Left kidney (tissue), 1 donor: ENCODE measurements at regions not wholly inside any gene's neighbourhood (a gene's known extent, or its start where the extent isn't known, plus 50 kb on each side); places are given as distances from the start of the nearest gene placed in this dataset.

Source experiments
- DNase-seq: peaks from one replicate; pipeline ENCODE4 v3.0.0-alpha.2; 2013

DNA sequence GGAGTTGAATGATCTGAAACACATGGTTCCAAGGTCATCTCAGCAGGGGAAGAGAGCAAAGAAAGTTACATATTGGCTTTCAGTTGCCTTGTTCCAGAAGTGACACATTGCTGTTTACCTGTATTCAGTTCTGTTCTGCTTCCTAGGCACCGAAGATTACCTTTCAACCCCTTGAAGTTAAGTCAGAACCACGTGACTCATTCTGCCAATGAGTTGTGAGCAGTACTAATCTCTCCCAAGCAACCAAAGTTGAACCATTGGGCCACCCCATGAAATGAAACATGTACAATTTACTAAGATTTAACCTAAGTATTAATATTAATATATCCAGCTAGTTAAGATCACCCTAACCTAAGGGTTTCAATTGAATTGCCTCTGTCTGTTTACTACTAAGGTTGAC, 439.2 kb upstream of the MAF start:
- DNase-seq, result no peak

DNA sequence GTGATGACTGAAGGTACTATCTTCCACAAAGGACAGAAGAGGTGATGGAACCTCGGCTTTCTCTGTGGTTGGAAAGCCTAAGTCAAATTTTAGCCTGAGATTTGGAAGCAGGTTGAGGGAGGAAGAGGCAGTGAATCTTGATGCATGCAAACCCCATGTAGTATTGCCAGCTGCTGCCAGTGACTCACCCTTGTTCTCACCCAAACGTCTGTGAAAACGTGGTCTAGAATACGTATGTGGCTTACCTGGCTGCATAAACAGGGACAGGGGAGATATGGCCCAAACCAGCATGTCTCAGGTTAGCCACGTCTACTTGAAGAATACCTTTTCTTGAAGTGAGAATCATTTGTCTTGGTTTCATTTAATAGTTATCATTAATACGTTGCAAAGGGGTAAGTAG, 438.0 kb upstream of the MAF start:
- DNase-seq, result no peak

DNA sequence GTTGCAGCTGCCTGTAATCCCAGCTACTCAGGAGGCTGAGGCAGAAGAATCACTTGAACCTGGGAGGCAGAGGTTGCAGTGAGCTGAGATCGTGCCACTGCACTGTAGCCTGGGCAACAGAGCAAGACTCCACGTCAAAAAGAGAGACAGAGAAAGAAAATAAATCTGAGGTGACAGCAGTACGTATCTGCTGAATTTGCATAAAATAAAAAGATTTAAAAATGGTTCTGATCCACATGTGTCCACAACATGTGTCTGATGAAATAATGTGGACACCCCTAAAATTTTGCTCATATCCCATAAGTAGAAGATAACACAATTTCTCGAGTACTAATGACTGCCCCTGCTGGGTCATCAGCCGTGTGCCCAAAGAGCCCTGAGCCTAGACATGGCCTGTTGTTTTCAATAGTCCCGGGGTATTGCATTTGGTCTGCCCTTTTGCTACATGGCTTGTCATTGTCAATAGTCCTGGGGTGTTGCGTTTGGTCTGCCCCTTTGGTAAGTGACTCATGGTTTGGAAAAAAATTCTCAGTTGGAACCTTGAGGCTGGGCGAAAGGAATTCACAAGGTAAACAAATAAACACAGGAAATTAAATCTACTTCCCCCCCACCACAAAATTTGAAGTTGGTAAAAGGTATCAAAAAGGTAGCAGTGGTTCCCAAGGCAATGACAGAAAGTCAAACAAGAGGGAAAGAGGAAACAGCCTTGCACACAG, 434.6 kb upstream of the MAF start:
- DNase-seq, result no peak

DNA sequence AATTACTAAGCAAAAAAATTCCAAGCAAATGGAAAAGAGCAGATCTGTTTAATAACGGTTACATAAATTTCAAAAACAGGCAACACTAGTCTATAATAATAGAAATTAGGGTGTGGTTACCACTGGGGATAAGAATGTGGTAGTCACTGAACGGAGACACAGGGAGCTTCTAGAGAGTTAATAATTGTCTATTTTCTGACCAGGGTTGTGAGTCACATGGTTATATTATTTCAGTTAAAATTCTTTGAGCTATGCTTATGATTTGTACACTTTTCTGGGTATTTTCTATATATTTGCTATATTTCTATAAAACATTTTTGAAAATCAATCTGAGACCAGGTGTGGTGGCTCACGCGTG, 433.9 kb upstream of the MAF start:
- DNase-seq, result no peak

DNA sequence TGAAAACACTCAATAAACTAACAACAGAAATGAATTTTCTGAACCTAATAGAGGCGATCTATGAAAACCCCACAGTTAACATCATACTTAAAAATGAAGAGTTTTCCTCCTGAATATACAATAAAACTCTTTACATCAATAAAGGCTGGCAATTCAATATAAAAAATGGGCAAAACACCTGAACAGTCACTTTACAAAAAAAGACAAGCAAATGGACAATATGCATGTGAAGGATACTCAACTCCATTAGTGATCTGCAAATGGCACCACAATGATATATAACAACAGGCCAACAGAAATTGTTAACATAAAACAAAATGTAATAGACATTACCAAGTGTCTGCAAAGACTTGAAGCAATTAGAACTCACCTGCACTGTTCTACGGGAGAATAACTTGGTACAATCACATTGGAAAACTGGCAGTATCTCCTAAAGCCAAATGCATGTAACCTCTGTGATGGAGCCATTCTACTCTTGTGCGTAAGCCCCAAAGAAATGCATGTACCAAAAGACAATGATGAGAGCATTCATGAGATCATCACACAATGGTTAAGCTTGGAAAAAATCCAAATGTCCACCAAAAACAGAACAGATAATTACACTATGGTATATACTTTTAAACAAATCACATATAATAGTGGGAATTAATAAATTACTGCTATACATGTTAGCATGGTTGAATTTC, 433.4 kb upstream of the MAF start:
- no peak for DNase-seq

DNA sequence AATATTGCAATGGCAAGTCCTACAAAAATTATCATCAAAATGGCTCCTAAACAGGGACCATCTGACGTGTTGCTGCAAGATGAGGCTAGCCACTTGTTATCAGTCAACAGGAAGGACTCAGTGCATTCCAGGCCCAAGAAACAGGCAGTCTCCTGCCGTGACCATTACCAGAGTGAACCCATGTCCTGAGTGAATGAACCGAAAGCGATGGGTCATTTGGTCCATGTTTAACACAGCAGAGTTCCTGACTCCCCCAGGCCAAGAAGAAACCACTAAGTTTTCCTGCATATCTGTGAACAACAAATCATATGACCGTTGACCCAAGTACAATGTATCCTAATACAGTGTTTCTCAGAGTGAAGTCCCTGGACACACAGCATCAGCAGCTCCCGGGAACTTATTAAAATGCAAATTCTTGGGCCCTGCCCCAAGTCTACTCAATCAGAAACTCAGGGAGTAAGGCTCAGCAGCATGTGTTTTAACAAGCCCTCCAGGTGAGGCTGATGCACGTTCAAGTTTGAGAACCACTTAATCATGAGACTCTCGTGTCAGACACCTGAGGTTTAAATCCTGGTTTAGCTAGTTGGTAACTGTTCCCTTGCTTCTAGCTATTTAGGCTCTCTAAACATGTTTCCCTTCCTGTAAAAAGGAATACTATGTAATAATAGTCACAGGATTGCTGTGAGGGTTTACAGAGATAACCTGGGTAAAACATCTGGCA, 429.4 kb upstream of the MAF start:
- no peak for DNase-seq

DNA sequence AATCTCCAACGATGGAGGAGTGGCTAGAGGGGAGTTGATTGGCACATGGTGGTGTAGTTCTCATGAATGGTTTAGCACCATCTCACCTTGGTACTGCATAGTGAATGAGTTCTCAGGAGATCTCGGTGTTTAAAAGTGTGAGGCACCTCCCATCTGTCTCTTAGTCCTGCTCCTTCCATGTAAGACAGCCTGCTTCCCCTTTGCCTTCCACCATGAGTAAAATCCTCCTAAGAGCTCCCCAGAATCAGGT, 428.8 kb upstream of the MAF start:
- no peak for DNase-seq

DNA sequence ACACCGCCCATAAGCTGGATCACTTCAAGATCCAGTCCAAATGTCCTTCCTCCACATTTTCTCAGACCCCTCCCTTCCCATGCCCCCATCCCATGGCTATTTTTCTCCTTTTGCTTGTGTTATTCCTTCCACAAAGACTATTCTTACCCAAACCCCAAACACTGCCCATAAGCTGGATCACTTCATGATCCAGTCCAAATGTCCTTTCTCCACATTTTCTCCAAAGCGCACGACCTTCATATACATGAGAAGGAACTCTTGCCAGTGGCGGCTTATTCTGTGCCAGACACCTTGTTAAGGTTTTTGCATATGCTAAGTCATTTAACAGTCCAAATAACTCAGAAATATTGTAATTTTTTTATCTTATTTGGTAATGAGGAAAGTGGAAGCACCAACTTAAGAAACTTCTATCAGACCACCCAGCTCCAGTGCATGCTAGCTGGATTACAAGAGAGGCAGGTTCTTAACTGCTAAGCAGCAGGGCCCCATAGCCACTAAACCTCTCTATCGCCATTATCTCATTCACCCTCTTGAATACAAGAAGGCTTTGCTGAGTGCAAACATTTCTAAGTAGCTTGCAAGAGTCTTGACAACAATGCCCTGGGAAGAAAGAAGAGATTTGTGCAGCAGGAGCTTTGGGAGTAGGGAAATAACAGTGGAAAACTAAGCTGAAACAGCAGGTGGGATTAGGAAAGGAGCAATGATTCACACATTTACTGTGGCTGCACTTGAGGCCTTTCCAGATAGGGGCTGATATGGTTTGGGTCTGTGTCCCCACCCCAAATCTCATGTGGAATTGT, 428.2 kb upstream of the MAF start:
- DNase-seq, result no peak

DNA sequence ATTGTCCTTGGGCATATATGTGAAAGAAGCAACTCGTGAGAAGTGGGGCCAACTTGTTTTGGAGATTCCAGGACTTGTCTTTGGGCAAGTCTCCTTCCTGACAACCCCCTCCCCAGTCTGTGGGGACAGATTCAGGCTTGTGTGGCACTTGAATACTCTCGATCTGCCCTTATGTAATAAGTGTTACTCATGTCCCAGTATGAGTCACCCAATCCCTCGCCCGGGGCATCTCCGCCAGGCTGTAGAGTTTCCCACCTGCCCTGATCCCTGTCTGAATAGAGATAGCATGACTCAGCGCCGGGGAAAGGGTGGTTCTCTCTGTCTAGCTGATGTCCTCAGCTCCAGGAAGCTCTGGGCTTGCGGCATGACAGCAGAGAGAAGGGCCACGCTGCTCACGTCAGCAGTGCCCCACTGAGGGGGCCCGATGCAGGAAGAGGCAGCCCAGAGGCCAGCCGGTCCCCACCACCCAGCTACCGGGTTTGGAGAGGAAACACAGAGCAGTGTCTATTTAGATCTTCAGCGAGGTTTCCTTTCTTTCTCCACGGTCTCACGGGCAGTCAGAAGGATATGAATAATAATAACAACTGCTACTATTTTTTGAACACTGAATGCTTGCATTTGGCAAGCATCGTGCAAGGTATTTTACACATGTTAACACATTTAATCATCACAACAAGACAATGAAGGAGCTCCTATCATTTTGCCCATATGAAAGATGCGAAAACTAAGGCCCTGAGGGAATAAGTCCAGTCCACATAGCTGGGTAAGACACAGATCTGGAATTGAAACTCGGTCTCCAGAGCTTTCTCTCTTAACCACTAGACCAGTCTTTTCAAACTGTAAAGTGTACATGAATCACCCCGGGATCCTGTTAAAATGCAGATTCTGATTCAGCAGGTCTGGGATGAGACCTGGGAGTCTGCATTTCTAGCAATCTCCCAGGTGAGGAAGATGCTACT, 426.7 kb upstream of the MAF start:
- DNase-seq, result no peak

DNA sequence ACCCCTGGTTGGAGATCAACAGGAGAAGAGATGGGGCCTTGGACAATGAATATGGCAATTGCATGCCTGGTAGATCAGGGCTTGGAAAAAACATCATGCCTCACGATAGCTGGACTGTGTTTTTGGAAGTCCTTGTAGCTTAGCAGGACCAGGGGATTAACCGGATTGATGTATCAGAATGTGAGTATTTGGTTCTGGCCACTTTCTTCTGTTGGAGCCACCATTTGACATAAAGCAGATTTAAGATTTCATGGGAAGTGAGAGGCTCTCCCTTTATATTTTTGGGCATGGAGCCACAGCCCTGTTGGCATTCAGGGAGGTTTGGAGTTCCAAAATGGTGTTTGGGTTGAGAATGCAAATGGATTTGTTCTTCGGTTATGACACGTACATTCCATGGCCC, 424.7 kb upstream of the MAF start:
- no peak for DNase-seq

DNA sequence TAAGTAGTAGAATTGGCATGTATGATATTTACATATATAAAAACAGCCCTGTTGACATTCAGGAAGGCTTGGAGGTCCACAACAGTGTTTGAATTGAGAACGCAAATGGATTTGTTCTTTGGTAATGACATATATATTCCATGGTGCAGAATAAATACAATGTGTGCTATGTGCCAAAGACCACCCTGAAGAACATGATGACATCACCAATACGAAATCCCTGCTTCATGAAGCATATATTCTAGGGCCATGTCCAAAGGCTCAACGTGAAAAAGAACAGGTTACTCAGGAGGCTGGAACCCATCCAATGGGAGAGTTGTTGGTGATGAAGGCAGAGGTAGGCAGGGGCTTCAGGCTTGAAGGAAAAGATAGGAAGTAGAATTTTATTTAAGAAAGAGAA, 423.9 kb upstream of the MAF start:
- DNase-seq, result no peak

DNA sequence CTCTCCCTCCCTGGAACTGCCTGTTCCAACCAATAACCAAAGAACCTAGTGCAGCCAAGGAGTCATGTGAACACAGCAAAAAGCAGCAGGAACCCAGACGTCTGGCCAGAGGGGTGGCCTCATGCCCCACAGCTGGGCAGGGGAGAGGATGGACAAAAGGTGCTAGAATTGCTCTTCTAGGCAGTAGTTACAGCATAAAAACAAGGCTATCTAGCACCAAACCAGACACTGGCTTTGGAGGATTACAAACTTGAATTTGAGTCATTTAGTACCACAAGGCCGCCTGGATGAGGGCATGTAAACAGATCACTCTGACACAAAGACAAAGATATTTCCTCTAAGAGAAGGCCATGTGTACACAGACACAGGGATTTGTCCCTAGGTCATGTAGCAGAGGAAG, 423.3 kb upstream of the MAF start:
- no peak for DNase-seq

DNA sequence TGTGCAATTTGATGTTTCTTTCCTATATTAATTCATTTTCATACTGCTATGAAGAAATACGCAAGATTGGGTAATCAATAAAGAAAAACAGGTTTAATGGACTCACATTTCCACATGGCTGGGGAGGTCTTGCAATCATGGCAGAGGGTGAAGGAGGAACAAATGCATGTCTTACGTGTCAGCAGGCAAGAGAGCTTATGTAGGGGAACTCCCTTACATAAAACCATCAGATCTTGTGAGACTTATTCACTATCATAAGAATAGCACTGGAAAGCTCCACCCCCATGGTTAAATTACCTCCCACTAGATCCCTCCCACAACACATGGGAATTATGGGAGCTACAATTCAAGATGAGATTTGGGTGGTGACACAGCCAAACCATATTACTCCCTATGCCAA, 418.9 kb upstream of the MAF start:
- no peak for DNase-seq

DNA sequence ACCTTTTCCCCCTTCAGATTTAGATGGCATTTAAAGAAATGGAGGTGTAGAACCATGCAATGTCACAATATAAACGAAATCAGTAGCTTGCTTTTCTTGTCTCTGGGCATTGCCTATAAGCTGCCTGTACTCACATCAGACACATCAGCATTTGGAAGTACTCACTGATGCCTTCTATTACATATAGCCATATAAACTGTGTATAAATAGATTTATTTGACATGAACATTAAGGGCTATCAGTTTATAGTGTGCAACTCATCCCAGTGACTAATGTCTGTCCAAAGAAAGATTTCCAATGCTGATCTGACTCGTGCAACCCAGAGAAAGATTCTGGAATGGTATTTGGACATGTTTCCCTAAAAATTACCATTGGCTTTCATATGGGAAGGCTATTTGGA, 417.9 kb upstream of the MAF start:
- no peak for DNase-seq

DNA sequence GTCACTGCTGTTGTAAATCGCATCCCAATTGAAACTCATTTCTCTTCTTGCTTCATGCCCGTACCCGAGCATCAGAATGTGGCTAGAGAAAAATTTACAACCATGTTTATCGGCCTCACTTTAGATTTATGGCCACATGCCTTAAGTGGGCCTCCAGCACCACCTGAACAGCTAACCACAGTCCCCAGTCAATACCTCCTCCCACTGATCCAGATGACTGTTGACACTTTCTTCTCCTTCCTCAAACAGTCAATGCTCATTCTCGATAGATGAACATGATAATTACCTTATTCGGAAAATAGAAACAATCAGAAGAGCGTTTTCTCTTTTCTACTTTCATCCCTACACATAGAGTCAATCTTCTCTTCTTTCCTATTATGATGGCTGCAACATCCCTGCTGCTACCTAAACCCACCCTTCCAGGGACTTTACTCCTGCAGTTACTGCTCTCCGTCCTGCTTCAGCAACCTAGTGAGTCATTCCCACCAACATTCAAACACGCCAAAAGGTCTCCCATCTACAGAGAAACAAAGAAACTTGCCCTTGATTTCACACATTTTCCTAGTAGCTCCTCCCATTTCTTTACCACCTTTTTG, 416.3 kb upstream of the MAF start:
- DNase-seq, result no peak

DNA sequence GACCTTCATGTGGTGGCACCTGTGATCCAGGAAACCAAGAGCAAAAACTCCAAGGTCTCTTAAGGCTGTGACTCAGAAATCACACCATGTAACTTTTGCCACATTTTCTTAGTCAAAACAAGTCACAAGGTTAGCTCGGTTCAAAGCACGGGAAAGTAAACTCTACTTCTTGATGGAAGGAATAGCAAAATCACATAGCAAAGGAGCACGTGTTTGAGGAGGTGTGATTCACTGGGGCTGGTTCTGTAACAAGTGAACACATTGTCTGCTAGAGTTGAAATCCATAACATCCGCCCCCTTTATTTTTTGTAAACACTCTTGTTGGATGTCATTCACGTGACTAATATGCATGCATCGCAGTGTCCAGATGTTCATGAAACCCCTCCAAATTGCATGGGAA, 415.0 kb upstream of the MAF start:
- no peak for DNase-seq

DNA sequence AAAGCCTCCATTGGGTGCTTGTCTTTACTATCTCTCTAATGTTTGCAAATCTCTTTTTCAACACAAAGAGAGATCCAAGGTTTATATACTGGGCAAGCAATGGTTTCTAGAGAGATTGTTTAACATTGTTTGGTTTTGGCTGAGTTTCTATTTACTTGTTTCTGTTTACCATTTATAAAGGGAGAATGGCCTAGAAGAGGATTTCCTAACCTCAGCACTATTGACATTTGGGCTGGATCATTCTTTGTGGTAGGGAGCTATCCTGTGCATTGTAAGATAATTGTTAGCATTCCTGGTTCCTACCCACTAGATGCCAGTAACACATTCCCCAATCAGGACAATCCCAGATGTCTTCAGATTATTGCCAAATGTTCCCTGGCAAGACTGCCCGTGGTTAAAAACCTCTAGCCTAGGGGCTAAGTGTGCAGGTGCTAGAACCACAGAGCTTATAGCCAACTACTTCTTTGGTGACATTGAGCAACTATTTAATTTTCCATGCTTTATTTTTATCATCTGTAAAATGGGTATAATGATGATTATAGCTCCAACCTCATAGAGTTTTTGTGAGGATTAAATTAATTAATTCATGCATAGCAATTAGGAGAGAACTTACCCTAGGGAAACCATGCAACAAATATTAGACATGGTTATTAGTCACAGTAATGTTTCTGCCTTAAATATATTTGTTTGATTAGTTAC, 413.9 kb upstream of the MAF start:
- no peak for DNase-seq

DNA sequence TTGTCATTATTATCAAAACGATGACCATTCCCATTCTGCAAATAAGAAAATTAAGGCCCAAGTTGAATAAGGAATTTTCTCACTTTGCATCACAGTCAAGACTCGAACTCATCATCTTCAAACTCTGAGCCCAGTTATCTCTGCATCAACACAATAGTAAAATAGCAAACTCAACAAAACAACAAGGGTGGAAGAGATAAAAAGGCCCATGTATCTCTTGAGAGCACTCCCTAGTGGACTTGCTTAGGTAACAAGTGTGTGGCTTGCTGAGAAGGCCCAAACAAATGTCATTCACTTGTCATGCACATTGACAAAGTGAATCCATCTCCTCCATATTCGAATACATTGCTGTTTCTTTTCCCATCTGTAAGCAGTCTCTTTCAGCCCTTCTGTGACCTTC, 412.0 kb upstream of the MAF start:
- DNase-seq, result no peak

DNA sequence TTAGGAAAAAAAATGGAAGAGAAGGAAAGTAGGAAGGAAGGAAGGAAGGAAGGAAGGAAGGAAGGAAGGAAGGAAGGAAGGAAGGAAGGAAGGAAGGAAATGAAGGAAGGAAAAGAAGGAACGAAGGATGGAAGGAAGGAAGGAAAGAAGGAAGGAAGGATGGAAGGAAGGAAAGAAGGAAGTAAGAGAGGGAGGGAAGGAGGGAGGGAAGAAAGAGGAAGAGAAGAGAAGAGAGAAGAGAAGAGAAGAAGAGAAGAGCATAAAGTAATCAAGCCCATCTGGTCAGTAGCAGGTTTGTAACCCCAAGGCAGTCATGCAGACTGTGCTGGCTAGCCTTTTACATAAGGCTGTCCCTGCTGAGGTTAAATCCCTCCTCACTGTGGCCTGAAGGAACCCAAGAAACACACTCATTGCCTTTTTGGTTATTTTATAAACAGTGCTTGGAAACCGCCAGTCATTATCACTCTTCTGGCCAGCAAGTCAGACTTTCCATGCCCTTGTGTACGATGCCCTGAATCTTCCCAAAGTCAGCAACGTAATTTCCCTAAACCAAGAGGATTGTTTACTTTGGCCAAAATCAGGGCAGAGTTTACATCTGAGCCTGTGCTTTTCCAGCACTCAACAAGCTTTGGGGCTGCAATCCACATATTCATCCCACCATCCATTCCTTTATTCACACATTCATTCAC, 409.6 kb upstream of the MAF start:
- DNase-seq, result no peak

DNA sequence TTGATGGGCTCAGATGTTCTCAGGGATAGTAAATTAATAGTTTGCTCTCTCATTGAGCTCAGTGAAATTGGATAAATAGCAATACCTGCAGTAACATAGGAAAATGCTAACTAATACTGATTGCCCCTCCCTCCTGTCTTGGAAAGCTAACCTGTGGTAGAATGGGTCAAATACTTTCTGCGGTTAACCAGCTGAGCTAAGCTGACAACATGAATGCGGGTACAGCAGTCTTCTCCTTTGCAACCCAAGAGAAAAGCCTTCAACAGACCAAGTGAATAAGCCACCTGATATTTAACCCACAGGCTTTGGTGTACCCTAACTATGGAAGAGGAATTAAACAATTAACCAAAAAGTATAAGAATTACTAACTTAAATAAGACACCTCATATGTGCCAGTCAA, 408.3 kb upstream of the MAF start:
- no peak for DNase-seq
